ENCODE measurements at regions not wholly inside any gene's neighbourhood (a gene's known extent, or its start where the extent isn't known, plus 50 kb on each side); places are given as distances from the start of the nearest gene placed in this dataset.

- no peak for ATAC-seq (replicated peaks in 1 of 4)
- Mint-ChIP-seq H3K9me3 (no peaks in the 10 kb centered on the region), H3K4me1 (no peaks in the 10 kb centered on the region), H3K4me3 (no peak overlapping the region), H3K36me3 (no peaks in the 10 kb centered on the region), H3K27ac (no peak overlapping the region), H3K27me3 (peaks cover 26 to 50% of the 10 kb centered on the region in 2 donors)
- Histone ChIP-seq H3K4me3 (ENCODE audit: control insufficient read depth in 1 of 2, extremely low read depth in 1 of 2, low read length in 1 of 2) (no peak overlapping the region), H3K27me3 (replicated peaks in 1 of 2; ENCODE audit: control insufficient read depth in 2 of 2, extremely low read depth in 1 of 2, insufficient read depth in 2 of 2, low read length in 1 of 2) (peaks cover 0 to 29% of the 10 kb centered on the region in 2 experiments), H3K9me3 (no peaks in the 10 kb centered on the region), H3K4me1 (ENCODE audit: control insufficient read depth in 1 of 2, extremely low read depth in 1 of 2, insufficient read depth in 2 of 2, low read length in 2 of 2) (no peaks in the 10 kb centered on the region), H3K27ac (ENCODE audit: low read length) (no peak overlapping the region), H3K36me3 (ENCODE audit: control insufficient read depth in 2 of 2, extremely low read depth in 1 of 2, insufficient read depth in 1 of 2, low read length in 1 of 2) (no peaks in the 10 kb centered on the region)
- no CpG with 5 or more reads among the region's 2 CpGs for WGBS (ENCODE audit: insufficient coverage)
- CTCF ChIA-PET = no interaction called here
- DNase-seq = no peak
- POLR2A ChIA-PET = no interaction called here
Observed at GRCh38 chr1:36539526-36539925, 56.8 kb upstream of the CSF3R start.

- Mint-ChIP-seq H3K27me3 (peaks cover 21 to 46% of the 10 kb centered on the region in 2 donors), H3K4me1 (no peaks in the 10 kb centered on the region), H3K36me3 (no peaks in the 10 kb centered on the region), H3K27ac (no peak overlapping the region), H3K4me3 (no peak overlapping the region), H3K9me3 (no peaks in the 10 kb centered on the region)
- no peaks in the 10 kb centered on the region for H3K36me3 ChIP-seq (ENCODE audit: control insufficient read depth in 2 of 2, extremely low read depth in 1 of 2, insufficient read depth in 1 of 2, low read length in 1 of 2)
- ChIA-PET POLR2A (no interaction called here), CTCF (no interaction called here)
- no peak overlapping the region for H3K27ac ChIP-seq (ENCODE audit: low read length)
- no peak for DNase-seq
- peaks cover 0 to 31% of the 10 kb centered on the region in 2 experiments for H3K27me3 ChIP-seq (replicated peaks in 1 of 2; ENCODE audit: control insufficient read depth in 2 of 2, extremely low read depth in 1 of 2, insufficient read depth in 2 of 2, low read length in 1 of 2)
- no peak for ATAC-seq (replicated peaks in 1 of 4)
- H3K4me3 ChIP-seq (ENCODE audit: control insufficient read depth in 1 of 2, extremely low read depth in 1 of 2, low read length in 1 of 2) = no peak overlapping the region
- H3K9me3 ChIP-seq = no peaks in the 10 kb centered on the region
- H3K4me1 ChIP-seq (ENCODE audit: control insufficient read depth in 1 of 2, extremely low read depth in 1 of 2, insufficient read depth in 2 of 2, low read length in 2 of 2) = no peaks in the 10 kb centered on the region
- WGBS (ENCODE audit: insufficient coverage) = no CpG with 5 or more reads among the region's 4 CpGs
Observed at GRCh38 chr1:36537991-36538390, 55.3 kb upstream of the CSF3R start.

- no peak for ATAC-seq (replicated peaks in 1 of 4)
- no peaks in the 10 kb centered on the region for H3K9me3 Mint-ChIP-seq
- ChIA-PET CTCF (no interaction called here), POLR2A (no interaction called here)
- peaks cover 21 to 45% of the 10 kb centered on the region in 2 donors for H3K27me3 Mint-ChIP-seq
- H3K36me3 ChIP-seq (ENCODE audit: control insufficient read depth in 2 of 2, extremely low read depth in 1 of 2, insufficient read depth in 1 of 2, low read length in 1 of 2) = no peaks in the 10 kb centered on the region
- H3K27me3 ChIP-seq (replicated peaks in 1 of 2; ENCODE audit: control insufficient read depth in 2 of 2, extremely low read depth in 1 of 2, insufficient read depth in 2 of 2, low read length in 1 of 2) = peaks cover 0 to 25% of the 10 kb centered on the region in 2 experiments
- no peak overlapping the region for H3K4me3 Mint-ChIP-seq
- no peak overlapping the region for H3K27ac Mint-ChIP-seq
- H3K9me3 ChIP-seq = no peaks in the 10 kb centered on the region
- H3K4me1 ChIP-seq (ENCODE audit: control insufficient read depth in 1 of 2, extremely low read depth in 1 of 2, insufficient read depth in 2 of 2, low read length in 2 of 2) = no peaks in the 10 kb centered on the region
- DNase-seq = no peak
- whole genome bisulfite sequencing (ENCODE audit: insufficient coverage) = no CpG with 5 or more reads among the region's 2 CpGs
- no peaks in the 10 kb centered on the region for H3K4me1 Mint-ChIP-seq
- H3K36me3 Mint-ChIP-seq = no peaks in the 10 kb centered on the region
- H3K4me3 ChIP-seq (ENCODE audit: control insufficient read depth in 1 of 2, extremely low read depth in 1 of 2, low read length in 1 of 2) = no peak overlapping the region
- H3K27ac ChIP-seq (ENCODE audit: low read length) = no peak overlapping the region
Observed at GRCh38 chr1:36537190-36537768, 54.6 kb upstream of the CSF3R start.

GRCh38 chr1:36536727-36537126, 54.0 kb upstream of the CSF3R start:
- 86% methylated on average over 1 of the region's 1 CpG for WGBS (ENCODE audit: insufficient coverage)
- no peaks in the 10 kb centered on the region for H3K4me1 ChIP-seq (ENCODE audit: control insufficient read depth in 1 of 2, extremely low read depth in 1 of 2, insufficient read depth in 2 of 2, low read length in 2 of 2)
- Mint-ChIP-seq H3K4me3 (no peak overlapping the region), H3K9me3 (no peaks in the 10 kb centered on the region), H3K27me3 (peaks cover 18 to 43% of the 10 kb centered on the region in 2 donors), H3K4me1 (no peaks in the 10 kb centered on the region), H3K36me3 (no peaks in the 10 kb centered on the region), H3K27ac (no peak overlapping the region)
- ATAC-seq (replicated peaks in 1 of 4) = no peak
- peaks cover 0 to 19% of the 10 kb centered on the region in 2 experiments for H3K27me3 ChIP-seq (replicated peaks in 1 of 2; ENCODE audit: control insufficient read depth in 2 of 2, extremely low read depth in 1 of 2, insufficient read depth in 2 of 2, low read length in 1 of 2)
- H3K27ac ChIP-seq (ENCODE audit: low read length) = no peak overlapping the region
- ChIA-PET CTCF (no interaction called here), POLR2A (no interaction called here)
- H3K4me3 ChIP-seq (ENCODE audit: control insufficient read depth in 1 of 2, extremely low read depth in 1 of 2, low read length in 1 of 2) = no peak overlapping the region
- no peaks in the 10 kb centered on the region for H3K9me3 ChIP-seq
- DNase-seq = no peak
- H3K36me3 ChIP-seq (ENCODE audit: control insufficient read depth in 2 of 2, extremely low read depth in 1 of 2, insufficient read depth in 1 of 2, low read length in 1 of 2) = no peaks in the 10 kb centered on the region

- Histone ChIP-seq H3K4me3 (ENCODE audit: control insufficient read depth in 1 of 2, extremely low read depth in 1 of 2, low read length in 1 of 2) (no peak overlapping the region), H3K4me1 (ENCODE audit: control insufficient read depth in 1 of 2, extremely low read depth in 1 of 2, insufficient read depth in 2 of 2, low read length in 2 of 2) (no peaks in the 10 kb centered on the region), H3K27ac (ENCODE audit: low read length) (no peak overlapping the region), H3K27me3 (replicated peaks in 1 of 2; ENCODE audit: control insufficient read depth in 2 of 2, extremely low read depth in 1 of 2, insufficient read depth in 2 of 2, low read length in 1 of 2) (peaks cover 0 to 31% of the 10 kb centered on the region in 2 experiments), H3K9me3 (no peaks in the 10 kb centered on the region), H3K36me3 (ENCODE audit: control insufficient read depth in 2 of 2, extremely low read depth in 1 of 2, insufficient read depth in 1 of 2, low read length in 1 of 2) (no peaks in the 10 kb centered on the region)
- ChIA-PET POLR2A (no interaction called here), CTCF (no interaction called here)
- ATAC-seq (replicated peaks in 1 of 4) (peak in 1 of 4 experiments; percentile 17), DNase-seq (no peak)
- Mint-ChIP-seq H3K36me3 (no peaks in the 10 kb centered on the region), H3K27me3 (peaks cover 19 to 42% of the 10 kb centered on the region in 2 donors), H3K9me3 (no peaks in the 10 kb centered on the region), H3K4me3 (no peak overlapping the region), H3K4me1 (no peaks in the 10 kb centered on the region), H3K27ac (no peak overlapping the region)
- 61% methylated on average over 7 of the region's 12 CpGs for WGBS (ENCODE audit: insufficient coverage)
Observed at GRCh38 chr1:36534711-36535412, 52.1 kb upstream of the CSF3R start.

GRCh38 chr1:36533897-36534296, 51.2 kb upstream of the CSF3R start:
- H3K27ac ChIP-seq (ENCODE audit: low read length) = no peak overlapping the region
- no peak overlapping the region for H3K4me3 Mint-ChIP-seq
- H3K4me1 Mint-ChIP-seq = no peaks in the 10 kb centered on the region
- ChIA-PET POLR2A (no interaction called here), CTCF (no interaction called here)
- H3K27ac Mint-ChIP-seq = no peak overlapping the region
- H3K27me3 ChIP-seq (replicated peaks in 1 of 2; ENCODE audit: control insufficient read depth in 2 of 2, extremely low read depth in 1 of 2, insufficient read depth in 2 of 2, low read length in 1 of 2) = peaks cover 0 to 38% of the 10 kb centered on the region in 2 experiments
- H3K36me3 Mint-ChIP-seq = no peaks in the 10 kb centered on the region
- H3K9me3 ChIP-seq = no peaks in the 10 kb centered on the region
- no peaks in the 10 kb centered on the region for H3K4me1 ChIP-seq (ENCODE audit: control insufficient read depth in 1 of 2, extremely low read depth in 1 of 2, insufficient read depth in 2 of 2, low read length in 2 of 2)
- H3K4me3 ChIP-seq (ENCODE audit: control insufficient read depth in 1 of 2, extremely low read depth in 1 of 2, low read length in 1 of 2) = no peak overlapping the region
- no peaks in the 10 kb centered on the region for H3K9me3 Mint-ChIP-seq
- ATAC-seq (replicated peaks in 1 of 4) (no peak), DNase-seq (no peak)
- WGBS (ENCODE audit: insufficient coverage) = 50% methylated on average over 2 of the region's 4 CpGs
- H3K36me3 ChIP-seq (ENCODE audit: control insufficient read depth in 2 of 2, extremely low read depth in 1 of 2, insufficient read depth in 1 of 2, low read length in 1 of 2) = no peaks in the 10 kb centered on the region
- H3K27me3 Mint-ChIP-seq = peaks cover 17 to 41% of the 10 kb centered on the region in 2 donors

Data from T-cell (primary cell).